IMR-90 (cell line): ENCODE measurements at regions not wholly inside any gene's neighbourhood (a gene's known extent, or its start where the extent isn't known, plus 50 kb on each side); places are given as distances from the start of the nearest gene placed in this dataset.

ENCODE experiments used
- ATAC-seq: fragments of 200-7000 bp; cut with Tn5 transposase; 2 replicates; pipeline ENCODE4 v1.9.1; 2020; ENCODE audit warnings: low read depth, mild to moderate bottlenecking, moderate library complexity
- BruUV-seq: library from RNA; stranded (reverse); fragments of 400-500 nt; replicated peaks from 2 replicates; lab custom pipeline; 2021; lab: Mats Ljungman, UMichigan
- CTCF ChIA-PET: fragments of 300-600 bp; formaldehyde crosslinking; extraction: SDS; loops from one replicate; lab custom pipeline; 2021; ENCODE audit warnings: antibody characterized with exemption; lab: Yijun Ruan, JAX
- POLR2A ChIA-PET: fragments of 300-600 bp; sonication (Branson Sonifier 250); formaldehyde crosslinking; loops from one replicate; lab custom pipeline; 2022; ENCODE audit warnings: antibody characterized with exemption; ENCODE audit not compliant: unreplicated experiment; lab: Charles Lee
- DNase-seq: peaks from one replicate; pipeline ENCODE4 v3.0.0; 2013
- H2AFZ ChIP-seq: replicated peaks from 2 replicates; pipeline ENCODE3; 2013; ENCODE audit warnings: low read length, mild to moderate bottlenecking; ENCODE audit not compliant: poor library complexity
- H2AK5ac ChIP-seq: 2 replicates; pipeline ENCODE4 v1.6.1; 2013; ENCODE audit warnings: low read depth, low read length, inconsistent platforms
- H2AK9ac ChIP-seq: replicated peaks from 2 replicates; pipeline ENCODE3; 2013; ENCODE audit warnings: mild to moderate bottlenecking, low read depth, low read length, moderate library complexity; ENCODE audit not compliant: poor library complexity
- H2BK120ac ChIP-seq: 2 replicates; pipeline ENCODE4 v1.6.1; 2013; ENCODE audit warnings: low read depth, low read length, inconsistent platforms
- H2BK15ac ChIP-seq: 3 replicates; pipeline ENCODE4 v1.6.1; 2013; ENCODE audit warnings: low read depth, low read length, inconsistent platforms
- H2BK20ac ChIP-seq: 2 replicates; pipeline ENCODE4 v1.6.1; 2013; ENCODE audit warnings: low read depth, mild to moderate bottlenecking, inconsistent platforms, low read length, moderate library complexity
- H2BK5ac ChIP-seq: 2 replicates; pipeline ENCODE4 v1.6.1; 2013; ENCODE audit warnings: mild to moderate bottlenecking, low read depth, low read length, inconsistent platforms; ENCODE audit not compliant: poor library complexity, severe bottlenecking
- H3K14ac ChIP-seq: replicated peaks from 2 replicates; pipeline ENCODE4 v1.6.1; 2013; ENCODE audit warnings: low read depth, low read length, inconsistent platforms
- H3K18ac ChIP-seq: 2 replicates; pipeline ENCODE4 v1.6.1; 2013; ENCODE audit warnings: low read depth, low read length, control low read depth
- H3K23ac ChIP-seq: 2 replicates; pipeline ENCODE4 v1.6.1; 2013; ENCODE audit warnings: low read depth, low read length, inconsistent platforms
- H3K27ac ChIP-seq: 2 replicates; pipeline ENCODE4 v1.5.1; 2013; ENCODE audit warnings: mild to moderate bottlenecking, control low read depth, low read length; ENCODE audit not compliant: insufficient read depth
- H3K27me3 ChIP-seq: 2 replicates; pipeline ENCODE4 v1.6.1; 2013; ENCODE audit warnings: low read length; ENCODE audit not compliant: control insufficient read depth, insufficient read depth
- H3K36me3 ChIP-seq: 2 replicates; pipeline ENCODE4 v1.6.1; 2013; ENCODE audit warnings: low read length, mixed read lengths; ENCODE audit not compliant: control insufficient read depth, insufficient read depth
- H3K4ac ChIP-seq: 2 replicates; pipeline ENCODE4 v1.6.1; 2013; ENCODE audit warnings: low read depth, low read length, inconsistent platforms
- H3K4me1 ChIP-seq: 2 replicates; pipeline ENCODE4 v1.6.1; 2013; ENCODE audit warnings: low read length, mixed read lengths; ENCODE audit not compliant: control insufficient read depth, insufficient read depth
- H3K4me2 ChIP-seq: 2 replicates; pipeline ENCODE4 v1.6.1; 2013; ENCODE audit warnings: low read depth, mild to moderate bottlenecking, control low read depth, low read length, moderate library complexity
- H3K4me3 ChIP-seq: 2 replicates; pipeline ENCODE4 v1.5.1; 2013; ENCODE audit warnings: low read depth, mild to moderate bottlenecking, control low read depth, low read length, moderate library complexity; ENCODE audit not compliant: insufficient read depth
- H3K56ac ChIP-seq: 2 replicates; pipeline ENCODE4 v1.6.1; 2013; ENCODE audit warnings: low read length, inconsistent platforms; ENCODE audit not compliant: insufficient read depth; ENCODE audit errors: extremely low read depth
- H3K79me1 ChIP-seq, 2 experiments: 2 replicates each; pipeline ENCODE4 v1.6.1; 2013; ENCODE audit warnings: low read length in 2 of 2, inconsistent platforms in 1 of 2, low read depth in 1 of 2
- H3K9ac ChIP-seq: 2 replicates; pipeline ENCODE4 v1.6.1; 2013; ENCODE audit warnings: low read depth, low read length, control low read depth
- H3K9me1 ChIP-seq: 2 replicates; pipeline ENCODE4 v1.6.1; 2013; ENCODE audit warnings: low read length, inconsistent platforms; ENCODE audit not compliant: insufficient read depth
- H3K9me3 ChIP-seq: 2 replicates; pipeline ENCODE4 v1.6.1; 2013; ENCODE audit warnings: low read length; ENCODE audit not compliant: control insufficient read depth, insufficient read depth
- H4K20me1 ChIP-seq: 2 replicates; pipeline ENCODE4 v1.6.1; 2013; ENCODE audit warnings: low read length, inconsistent platforms; ENCODE audit not compliant: insufficient read depth
- H4K5ac ChIP-seq: 2 replicates; pipeline ENCODE4 v1.6.1; 2013; ENCODE audit warnings: mild to moderate bottlenecking, low read depth, low read length, control low read depth
- H4K8ac ChIP-seq, 2 experiments: 2 replicates each; pipeline ENCODE4 v1.6.1; 2013; ENCODE audit warnings: low read depth in 2 of 2, low read length in 2 of 2, control low read depth in 1 of 2, inconsistent platforms in 1 of 2
- H4K91ac ChIP-seq: 2 replicates; pipeline ENCODE4 v1.6.1; 2013; ENCODE audit warnings: low read depth, low read length, inconsistent platforms; ENCODE audit not compliant: insufficient read depth
- BHLHE40 ChIP-seq: fragments of 150-350 bp; IDR thresholded peaks from 2 replicates; pipeline ENCODE4 v1.6.1; 2016; ENCODE audit warnings: mild to moderate bottlenecking, low read depth, low read length
- CEBPB ChIP-seq: IDR thresholded peaks from 2 replicates; pipeline ENCODE4 v1.6.1; 2012; ENCODE audit warnings: low read depth, low read length, improper control_type of control experiment
- FOS ChIP-seq: fragments of 150-350 bp; IDR thresholded peaks from 2 replicates; pipeline ENCODE4 v1.6.1; 2016; ENCODE audit warnings: low read depth, low read length
- MAFK ChIP-seq: IDR thresholded peaks from 2 replicates; pipeline ENCODE4 v1.6.1; 2012; ENCODE audit warnings: low read depth, low read length, improper control_type of control experiment
- MXI1 ChIP-seq: IDR thresholded peaks from 2 replicates; pipeline ENCODE4 v1.6.1; 2012; ENCODE audit warnings: low read depth, mild to moderate bottlenecking, low read length, moderate library complexity, borderline replicate concordance
- NFE2L2 ChIP-seq: fragments of 150-350 bp; IDR thresholded peaks from 2 replicates; pipeline ENCODE4 v1.6.1; 2016; ENCODE audit warnings: low read depth, mild to moderate bottlenecking, low read length
- POLR2A ChIP-seq: IDR thresholded peaks from 2 replicates; pipeline ENCODE4 v1.6.1; 2012; ENCODE audit warnings: mild to moderate bottlenecking, low read depth, low read length
- RFX5 ChIP-seq: IDR thresholded peaks from 2 replicates; pipeline ENCODE4 v1.8.0; 2012; ENCODE audit warnings: low read depth, mild to moderate bottlenecking, low read length, moderate library complexity
- WGBS, 2 experiments: methylation state at CpG; one replicate each; pipeline versions ENCODE4 v1.1.5 to v1.1.7; 2013; ENCODE audit warnings: missing lambda C conversion rate in 2 of 2; ENCODE audit not compliant: insufficient read length in 1 of 2; ENCODE audit errors: extremely low coverage in 2 of 2; 5-methylcytosine and 5-hydroxymethylcytosine counted together
- dilution Hi-C: fragments of 300-500 bp; cut with HindIII; formaldehyde crosslinking; loops from one replicate; pipeline ENCODE4 v1.14.3; 2018; ENCODE audit warnings: low sequenced_read_pairs; ENCODE audit not compliant: unreplicated experiment
- in situ Hi-C: fragments of 300-500 bp; cut with MboI; formaldehyde crosslinking; loops from 3 replicates; pipeline ENCODE4 v1.14.3; 2019; ENCODE audit warnings: low sequenced_read_pairs, inconsistent platforms, mixed read lengths
- intact Hi-C: fragments of 100-400 bp; cut with micrococcal nuclease; formaldehyde crosslinking; loops from 2 replicates; pipeline ENCODE4 v1.10.0; 2022
- TF ChIP-seq, protein P1 (sequence below): fragments of 150-350 bp; IDR thresholded peaks from 2 replicates; pipeline ENCODE4 v1.6.1; 2017; ENCODE audit warnings: mild to moderate bottlenecking, antibody characterized with exemption, low read length, low read depth
- TF ChIP-seq, protein P2 (sequence below): fragments of 150-350 bp; IDR thresholded peaks from 2 replicates; pipeline ENCODE4 v1.6.1; 2016; ENCODE audit warnings: low read depth, mild to moderate bottlenecking, low read length, moderate library complexity, borderline replicate concordance

DNA sequence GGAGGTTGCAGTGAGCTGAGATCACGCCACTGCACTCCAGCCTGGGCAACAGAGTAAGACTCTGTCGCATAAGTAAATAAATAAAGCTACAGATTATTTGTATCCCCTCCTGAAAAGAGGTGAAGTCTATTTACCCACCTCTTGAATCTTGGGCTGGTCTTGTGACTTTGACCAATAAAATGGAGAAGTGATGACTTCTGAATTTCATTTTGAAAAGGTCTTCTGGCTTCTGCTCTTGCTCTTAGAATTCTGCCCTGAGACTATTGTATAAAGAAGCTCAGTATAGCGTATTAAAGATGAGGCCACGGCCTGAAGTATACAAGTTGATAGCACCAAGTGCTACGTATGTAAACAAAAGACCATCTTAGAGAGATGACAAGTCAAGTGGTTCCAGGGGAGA, 88.3 kb upstream of the AMN1 start:
- in situ Hi-C loops: no loop called here
- CTCF ChIA-PET: no interaction called here
- BruUV-seq: no TSS peak

More for the DNA sequence above, 88.3 kb upstream of the AMN1 start:
- Histone ChIP-seq H2BK20ac (no peak overlapping the region), H3K9ac (no peak overlapping the region), H3K9me1 (no peaks in the 10 kb centered on the region), H3K36me3 (no peaks in the 10 kb centered on the region), H3K4me1 (no peaks in the 10 kb centered on the region), H3K23ac (no peak overlapping the region), H2BK15ac (no peak overlapping the region), H2AK5ac (no peak overlapping the region), H3K27me3 (no peaks in the 10 kb centered on the region), H2AK9ac (no peak overlapping the region), H4K5ac (no peak overlapping the region), H3K9me3 (no peaks in the 10 kb centered on the region), H2BK120ac (no peak overlapping the region), H3K14ac (no peak overlapping the region), H3K56ac (no peak overlapping the region), H3K4me3 (no peak overlapping the region), H3K4me2 (no peak overlapping the region), H3K18ac (no peak overlapping the region), H4K8ac (no peak overlapping the region), H4K91ac (no peak overlapping the region), H3K4ac (no peak overlapping the region), H4K20me1 (no peaks in the 10 kb centered on the region), H2BK5ac (no peak overlapping the region), H3K79me1 (no peaks in the 10 kb centered on the region), H2AFZ (no peak overlapping the region), H3K27ac (no peak overlapping the region)
- TF ChIP-seq MXI1: no peak
- no peak for TF ChIP-seq POLR2A
- TF ChIP-seq CEBPB: no peak
- TF ChIP-seq NFE2L2: no peak
- TF ChIP-seq BHLHE40: no peak
- no peak for TF ChIP-seq RFX5
- TF ChIP-seq MAFK: no peak
- no peak for TF ChIP-seq FOS
- TF ChIP-seq, protein P1, sequence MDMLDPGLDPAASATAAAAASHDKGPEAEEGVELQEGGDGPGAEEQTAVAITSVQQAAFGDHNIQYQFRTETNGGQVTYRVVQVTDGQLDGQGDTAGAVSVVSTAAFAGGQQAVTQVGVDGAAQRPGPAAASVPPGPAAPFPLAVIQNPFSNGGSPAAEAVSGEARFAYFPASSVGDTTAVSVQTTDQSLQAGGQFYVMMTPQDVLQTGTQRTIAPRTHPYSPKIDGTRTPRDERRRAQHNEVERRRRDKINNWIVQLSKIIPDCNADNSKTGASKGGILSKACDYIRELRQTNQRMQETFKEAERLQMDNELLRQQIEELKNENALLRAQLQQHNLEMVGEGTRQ: no peak
- TF ChIP-seq, protein P2, sequence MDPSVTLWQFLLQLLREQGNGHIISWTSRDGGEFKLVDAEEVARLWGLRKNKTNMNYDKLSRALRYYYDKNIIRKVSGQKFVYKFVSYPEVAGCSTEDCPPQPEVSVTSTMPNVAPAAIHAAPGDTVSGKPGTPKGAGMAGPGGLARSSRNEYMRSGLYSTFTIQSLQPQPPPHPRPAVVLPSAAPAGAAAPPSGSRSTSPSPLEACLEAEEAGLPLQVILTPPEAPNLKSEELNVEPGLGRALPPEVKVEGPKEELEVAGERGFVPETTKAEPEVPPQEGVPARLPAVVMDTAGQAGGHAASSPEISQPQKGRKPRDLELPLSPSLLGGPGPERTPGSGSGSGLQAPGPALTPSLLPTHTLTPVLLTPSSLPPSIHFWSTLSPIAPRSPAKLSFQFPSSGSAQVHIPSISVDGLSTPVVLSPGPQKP: no peak
- POLR2A ChIA-PET: no interaction called here
- intact Hi-C loops (no loop called here), dilution Hi-C loops (no loop called here)
- no CpG with 5 or more reads among the region's 5 CpGs for WGBS, 2 experiments
- ATAC-seq (no peak), DNase-seq (no peak)
